GM13976 (cell line): ENCODE measurements at regions not wholly inside any gene's neighbourhood (a gene's known extent, or its start where the extent isn't known, plus 50 kb on each side); places are given as distances from the start of the nearest gene placed in this dataset.
"Not testable (repeated sequence)": the region's sequence is repeated elsewhere in the genome, so short reads cannot be mapped to it uniquely, and the experiment has no call there.

Source experiments
- DNase-seq: peaks from one replicate; pipeline ENCODE4 v3.0.0; 2012; ENCODE audit warnings: low spot score
- in situ Hi-C: fragments of 300-500 bp; cut with MboI; formaldehyde crosslinking; loops from one replicate; pipeline ENCODE4 v1.12.0; 2022; ENCODE audit warnings: low sequenced_read_pairs, mixed read lengths, inconsistent platforms; ENCODE audit not compliant: unreplicated experiment
- TF ChIP-seq, protein P1 (sequence below): IDR thresholded peaks from 2 replicates; pipeline ENCODE4 v1.5.1; 2012; ENCODE audit warnings: borderline replicate concordance, mild to moderate bottlenecking; ENCODE audit not compliant: insufficient read depth; ENCODE audit errors: extremely low read depth, missing control alignments, control extremely low read depth

DNA sequence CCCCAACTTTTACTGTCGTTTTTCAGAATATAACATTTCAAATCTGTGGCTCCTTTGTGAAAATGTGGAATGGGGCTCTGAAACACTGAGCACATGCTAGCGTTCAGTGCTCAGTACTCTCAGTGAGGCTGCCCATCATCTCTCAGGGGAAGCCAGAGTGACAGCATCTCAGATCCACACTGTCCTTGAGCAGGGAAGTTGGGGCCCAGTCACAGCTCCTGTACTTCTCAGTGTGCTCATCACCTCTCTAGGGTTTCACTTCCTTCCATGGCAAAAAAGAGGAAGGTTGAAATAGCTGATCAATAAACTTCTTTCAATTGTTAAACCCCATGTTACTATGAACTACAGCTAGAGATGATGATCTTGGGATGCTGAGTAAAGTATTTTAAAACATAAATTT, 565.9 kb upstream of the SPRY2 start:
- in situ Hi-C loops = no loop called here
- no peak for DNase-seq
- TF ChIP-seq, protein P1, sequence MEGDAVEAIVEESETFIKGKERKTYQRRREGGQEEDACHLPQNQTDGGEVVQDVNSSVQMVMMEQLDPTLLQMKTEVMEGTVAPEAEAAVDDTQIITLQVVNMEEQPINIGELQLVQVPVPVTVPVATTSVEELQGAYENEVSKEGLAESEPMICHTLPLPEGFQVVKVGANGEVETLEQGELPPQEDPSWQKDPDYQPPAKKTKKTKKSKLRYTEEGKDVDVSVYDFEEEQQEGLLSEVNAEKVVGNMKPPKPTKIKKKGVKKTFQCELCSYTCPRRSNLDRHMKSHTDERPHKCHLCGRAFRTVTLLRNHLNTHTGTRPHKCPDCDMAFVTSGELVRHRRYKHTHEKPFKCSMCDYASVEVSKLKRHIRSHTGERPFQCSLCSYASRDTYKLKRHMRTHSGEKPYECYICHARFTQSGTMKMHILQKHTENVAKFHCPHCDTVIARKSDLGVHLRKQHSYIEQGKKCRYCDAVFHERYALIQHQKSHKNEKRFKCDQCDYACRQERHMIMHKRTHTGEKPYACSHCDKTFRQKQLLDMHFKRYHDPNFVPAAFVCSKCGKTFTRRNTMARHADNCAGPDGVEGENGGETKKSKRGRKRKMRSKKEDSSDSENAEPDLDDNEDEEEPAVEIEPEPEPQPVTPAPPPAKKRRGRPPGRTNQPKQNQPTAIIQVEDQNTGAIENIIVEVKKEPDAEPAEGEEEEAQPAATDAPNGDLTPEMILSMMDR = no peak

DNA sequence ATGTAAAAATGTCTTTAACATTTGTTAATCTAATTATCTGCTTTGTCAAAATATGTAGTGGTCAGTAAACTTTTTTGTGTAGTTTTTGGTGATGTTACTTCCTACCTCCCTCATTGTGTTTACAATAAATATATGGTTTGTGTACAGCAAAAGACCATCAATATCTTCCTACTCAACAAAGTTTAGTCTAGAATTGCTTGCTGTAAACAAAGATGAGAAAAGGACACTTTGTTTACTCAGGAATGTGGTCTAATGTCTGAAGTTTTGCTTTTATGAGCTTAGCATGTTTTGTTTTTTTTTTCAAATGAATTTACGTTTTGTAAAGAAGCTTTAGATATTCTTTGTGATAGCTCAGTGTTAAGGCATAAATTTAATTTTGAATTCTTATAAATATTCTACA, 563.5 kb upstream of the SPRY2 start:
- in situ Hi-C loops = no loop called here
- DNase-seq = no peak
- TF ChIP-seq, protein P1 = no peak

DNA sequence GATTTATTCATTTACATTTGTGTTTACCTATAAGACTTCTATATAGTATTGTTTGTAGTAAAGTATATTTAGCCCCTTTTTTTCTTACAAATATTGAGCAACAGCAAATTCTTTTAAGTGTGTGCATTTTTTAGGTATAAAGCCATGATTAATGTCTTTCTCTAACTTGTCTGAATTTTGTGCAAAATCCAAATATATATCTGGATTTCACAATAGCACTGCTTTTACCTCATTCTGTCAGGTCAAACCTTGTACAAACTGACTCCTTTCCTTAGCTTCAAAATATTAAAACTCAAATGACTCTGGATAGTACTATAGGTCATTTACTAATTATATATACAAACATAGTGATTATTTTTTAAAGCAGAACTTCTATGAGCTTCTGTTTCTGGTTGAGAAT, 563.0 kb upstream of the SPRY2 start:
- in situ Hi-C loops = no loop called here

DNA sequence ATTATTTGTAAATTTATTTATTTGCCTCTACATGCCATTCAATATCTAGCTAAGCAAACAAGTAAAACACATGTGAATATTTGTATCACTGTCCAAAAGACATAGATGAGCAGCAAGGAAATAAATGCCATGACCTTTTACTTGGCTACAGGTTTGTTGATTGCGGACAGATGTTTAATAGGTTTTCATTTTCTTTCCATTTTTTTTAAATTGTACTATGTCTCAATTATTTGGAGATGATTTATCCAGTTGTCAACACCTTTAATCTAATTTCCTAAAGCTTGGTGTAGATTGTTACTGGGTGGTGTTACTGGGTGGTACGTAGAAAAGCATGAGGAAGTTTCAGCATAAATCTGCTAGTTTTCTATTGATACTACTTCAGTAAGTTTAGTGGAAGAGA, 560.6 kb upstream of the SPRY2 start:
- TF ChIP-seq, protein P1 = no peak
- DNase-seq = no peak
- in situ Hi-C loops = no loop called here

More for the DNA sequence above, 563.0 kb upstream of the SPRY2 start:
- DNase-seq = no peak
- TF ChIP-seq, protein P1 = no peak

DNA sequence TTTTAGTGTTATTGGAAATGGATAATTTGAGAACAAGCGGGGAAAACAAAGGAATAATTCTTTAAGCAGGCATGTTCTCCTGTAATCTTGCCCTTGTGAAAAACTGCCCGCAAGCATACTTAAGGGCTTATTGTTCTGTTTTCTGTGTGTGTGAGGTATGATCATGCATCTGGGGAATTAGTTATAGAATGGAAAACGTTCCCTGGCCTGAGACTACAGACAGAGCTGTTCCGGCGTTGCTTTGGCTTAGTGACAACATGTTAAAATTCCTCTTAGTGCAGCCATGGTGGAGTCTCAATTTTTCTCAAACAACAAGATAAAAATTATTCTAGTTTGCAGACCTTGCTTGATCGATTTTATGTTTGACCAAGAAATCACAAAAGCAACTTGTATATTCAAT, 560.2 kb upstream of the SPRY2 start:
- TF ChIP-seq, protein P1 = no peak
- DNase-seq = no peak
- in situ Hi-C loops = no loop called here

DNA sequence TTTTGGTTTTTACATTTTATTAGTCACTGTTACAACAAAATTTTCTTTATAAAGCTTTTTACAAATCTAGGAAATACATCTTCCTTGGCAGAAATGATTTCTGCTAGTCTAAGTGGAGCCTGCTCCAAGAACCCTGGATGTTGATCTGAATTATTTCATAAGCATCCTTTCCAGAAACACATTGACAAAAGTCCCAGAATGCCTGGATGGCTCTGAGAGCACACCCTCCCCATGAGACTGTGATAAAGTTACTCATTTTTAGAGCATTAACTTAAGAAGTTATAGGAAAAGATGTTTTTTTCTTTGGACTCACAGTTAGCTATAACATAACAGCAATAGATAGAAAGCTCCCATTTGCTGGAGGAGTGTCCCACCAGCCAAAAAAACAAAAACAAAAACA, 559.6 kb upstream of the SPRY2 start:
- TF ChIP-seq, protein P1 = no peak
- no peak for DNase-seq
- in situ Hi-C loops = no loop called here

DNA sequence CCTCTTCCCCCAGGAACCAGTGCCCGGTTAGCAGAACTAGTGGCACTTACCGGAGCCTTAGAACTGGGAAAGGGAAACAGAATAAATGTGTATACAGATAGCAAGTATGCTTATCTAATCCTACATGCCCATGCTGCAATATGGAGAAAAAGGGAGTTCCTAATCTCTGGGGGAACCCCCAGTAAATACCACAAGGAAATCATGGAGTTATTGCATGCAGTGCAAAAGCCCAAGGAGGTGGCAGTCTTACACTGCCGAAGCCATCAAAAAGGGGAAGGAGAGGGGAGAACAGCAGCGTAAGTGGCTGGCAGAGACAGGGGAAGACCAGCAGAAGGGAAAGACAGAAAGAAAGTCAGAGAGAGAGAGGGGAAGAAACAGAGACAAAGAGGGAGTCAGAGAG, 556.7 kb upstream of the SPRY2 start:
- in situ Hi-C loops, DNase-seq: not testable (repeated sequence)
